ENCODE measurements at regions not wholly inside any gene's neighbourhood (a gene's known extent, or its start where the extent isn't known, plus 50 kb on each side); places are given as distances from the start of the nearest gene placed in this dataset.

- Histone ChIP-seq H3K4me3 (ENCODE audit: low read depth, low read length) (no peak overlapping the region), H3K9ac (ENCODE audit: low read length) (no peak overlapping the region), H3K9me3 (ENCODE audit: insufficient read depth, low read depth, low read length) (no peaks in the 10 kb centered on the region), H3K14ac (ENCODE audit: low read length) (no peak overlapping the region), H3K18ac (ENCODE audit: low read length) (no peak overlapping the region), H3K23ac (ENCODE audit: low read length) (no peak overlapping the region), H4K91ac (ENCODE audit: low read depth, low read length) (no peak overlapping the region), H3K79me1 (ENCODE audit: low read length) (no peaks in the 10 kb centered on the region), H3K36me3 (ENCODE audit: control insufficient read depth in 1 of 2, insufficient read depth in 2 of 2, low read length in 2 of 2) (no peaks in the 10 kb centered on the region), H4K12ac (ENCODE audit: low read depth, low read length) (no peak overlapping the region), H4K8ac (ENCODE audit: low read depth, low read length) (no peak overlapping the region), H2BK120ac (ENCODE audit: insufficient read depth, low read length, poor library complexity) (no peak overlapping the region), H2BK12ac (ENCODE audit: low read length) (no peak overlapping the region), H3K4me2 (ENCODE audit: low read length) (no peak overlapping the region), H3K4ac (ENCODE audit: low read depth, low read length) (no peak overlapping the region), H3K79me2 (ENCODE audit: control insufficient read depth, insufficient read depth, low read length, poor library complexity) (no peaks in the 10 kb centered on the region), H2BK5ac (ENCODE audit: low read depth, low read length, poor library complexity) (no peak overlapping the region), H3K4me1 (ENCODE audit: control insufficient read depth in 1 of 2, insufficient read depth in 2 of 2, low read length in 2 of 2) (no peaks in the 10 kb centered on the region), H3K27ac (ENCODE audit: low read depth, low read length) (no peak overlapping the region), H3K27me3 (ENCODE audit: insufficient read depth, low read length) (no peaks in the 10 kb centered on the region), H2AK5ac (ENCODE audit: low read length) (no peak overlapping the region), H2AFZ (ENCODE audit: insufficient read depth, low read length, poor library complexity) (no peak overlapping the region)
- no peak for DNase-seq
These were observed 1394.1 kb downstream of the PCDH9 start for GRCh38 chr13:65836066-65836465.

- H3K23ac ChIP-seq (ENCODE audit: low read length), result no peak overlapping the region
- no peak overlapping the region for H3K14ac ChIP-seq (ENCODE audit: low read length)
- H2AK5ac ChIP-seq (ENCODE audit: low read length), result no peak overlapping the region
- no peak overlapping the region for H3K4me2 ChIP-seq (ENCODE audit: low read length)
- no peak overlapping the region for H2BK5ac ChIP-seq (ENCODE audit: low read depth, low read length, poor library complexity)
- no peak overlapping the region for H4K8ac ChIP-seq (ENCODE audit: low read depth, low read length)
- H2BK120ac ChIP-seq (ENCODE audit: insufficient read depth, low read length, poor library complexity), result no peak overlapping the region
- no peak for DNase-seq
- H3K79me1 ChIP-seq (ENCODE audit: low read length), result no peaks in the 10 kb centered on the region
- no peak overlapping the region for H3K27ac ChIP-seq (ENCODE audit: low read depth, low read length)
- H3K4me3 ChIP-seq (ENCODE audit: low read depth, low read length), result no peak overlapping the region
- H3K9ac ChIP-seq (ENCODE audit: low read length), result no peak overlapping the region
- H2BK12ac ChIP-seq (ENCODE audit: low read length), result no peak overlapping the region
- no peak overlapping the region for H4K12ac ChIP-seq (ENCODE audit: low read depth, low read length)
- no peaks in the 10 kb centered on the region for H3K4me1 ChIP-seq (ENCODE audit: control insufficient read depth in 1 of 2, insufficient read depth in 2 of 2, low read length in 2 of 2)
- no peak overlapping the region for H2AFZ ChIP-seq (ENCODE audit: insufficient read depth, low read length, poor library complexity)
- no peaks in the 10 kb centered on the region for H3K9me3 ChIP-seq (ENCODE audit: insufficient read depth, low read depth, low read length)
- H3K27me3 ChIP-seq (ENCODE audit: insufficient read depth, low read length), result no peaks in the 10 kb centered on the region
- no peak overlapping the region for H4K91ac ChIP-seq (ENCODE audit: low read depth, low read length)
- no peak overlapping the region for H3K4ac ChIP-seq (ENCODE audit: low read depth, low read length)
- no CpG with 5 or more reads among the region's 2 CpGs for WGBS (ENCODE audit: extremely low coverage, insufficient coverage, insufficient read length)
- no peaks in the 10 kb centered on the region for H3K79me2 ChIP-seq (ENCODE audit: control insufficient read depth, insufficient read depth, low read length, poor library complexity)
- H3K36me3 ChIP-seq (ENCODE audit: control insufficient read depth in 1 of 2, insufficient read depth in 2 of 2, low read length in 2 of 2), result no peaks in the 10 kb centered on the region
- H3K18ac ChIP-seq (ENCODE audit: low read length), result no peak overlapping the region
These were observed 1395.2 kb downstream of the PCDH9 start for GRCh38 chr13:65834897-65835296.

DNA sequence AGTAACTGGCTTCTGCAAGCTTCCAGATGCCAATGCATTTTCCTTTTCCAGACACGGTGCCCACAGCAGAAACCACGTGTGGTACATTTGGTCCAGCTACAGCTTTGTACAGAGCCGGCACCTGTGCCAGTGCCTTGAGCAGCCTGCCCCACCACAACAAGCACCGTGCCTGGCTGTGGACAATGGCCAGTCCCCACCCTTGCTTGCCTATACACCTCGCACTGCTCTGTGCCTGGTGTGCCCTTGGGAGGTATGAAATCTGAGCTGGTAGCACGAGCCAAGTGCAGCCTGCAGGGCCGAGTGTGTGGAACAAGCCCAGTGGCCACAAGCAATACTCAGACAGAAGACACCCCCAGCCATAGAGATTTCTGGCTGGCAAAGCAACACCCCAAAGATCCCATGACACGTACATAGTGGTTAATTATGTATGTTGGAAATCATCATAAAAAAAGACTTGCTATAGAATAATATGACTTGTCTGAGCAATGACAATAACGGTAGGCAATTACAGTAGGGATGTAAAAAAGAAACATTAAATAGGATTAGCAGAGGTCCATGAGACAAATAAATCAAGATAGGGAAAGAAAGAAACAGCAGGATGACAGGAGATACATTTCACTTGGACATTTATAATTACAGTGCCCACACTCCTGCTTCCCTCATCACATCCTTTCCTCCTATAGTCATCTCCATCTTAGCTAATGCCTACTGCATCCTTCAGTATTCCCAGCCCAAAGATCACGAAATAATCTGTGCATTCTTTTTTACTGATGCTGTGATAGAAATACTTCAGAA lies 1399.5 kb downstream of the PCDH9 start:
- Histone ChIP-seq H2AK5ac (ENCODE audit: low read length) (no peak overlapping the region), H3K4me3 (ENCODE audit: low read depth, low read length) (no peak overlapping the region), H4K91ac (ENCODE audit: low read depth, low read length) (no peak overlapping the region), H2BK5ac (ENCODE audit: low read depth, low read length, poor library complexity) (no peak overlapping the region), H3K27ac (ENCODE audit: low read depth, low read length) (no peak overlapping the region), H3K79me1 (ENCODE audit: low read length) (no peaks in the 10 kb centered on the region), H2BK120ac (ENCODE audit: insufficient read depth, low read length, poor library complexity) (no peak overlapping the region), H3K36me3 (ENCODE audit: control insufficient read depth in 1 of 2, insufficient read depth in 2 of 2, low read length in 2 of 2) (no peaks in the 10 kb centered on the region), H2AFZ (ENCODE audit: insufficient read depth, low read length, poor library complexity) (no peak overlapping the region), H3K4me1 (ENCODE audit: control insufficient read depth in 1 of 2, insufficient read depth in 2 of 2, low read length in 2 of 2) (no peaks in the 10 kb centered on the region), H3K9ac (ENCODE audit: low read length) (no peak overlapping the region), H3K9me3 (ENCODE audit: insufficient read depth, low read depth, low read length) (no peaks in the 10 kb centered on the region), H4K12ac (ENCODE audit: low read depth, low read length) (no peak overlapping the region), H3K79me2 (ENCODE audit: control insufficient read depth, insufficient read depth, low read length, poor library complexity) (no peaks in the 10 kb centered on the region), H3K4ac (ENCODE audit: low read depth, low read length) (no peak overlapping the region), H4K8ac (ENCODE audit: low read depth, low read length) (no peak overlapping the region), H3K18ac (ENCODE audit: low read length) (no peak overlapping the region), H3K23ac (ENCODE audit: low read length) (no peak overlapping the region), H3K14ac (ENCODE audit: low read length) (no peak overlapping the region), H3K4me2 (ENCODE audit: low read length) (no peak overlapping the region), H2BK12ac (ENCODE audit: low read length) (no peak overlapping the region), H3K27me3 (ENCODE audit: insufficient read depth, low read length) (no peaks in the 10 kb centered on the region)
- no peak for DNase-seq
- no CpG with 5 or more reads among the region's 10 CpGs for WGBS (ENCODE audit: extremely low coverage, insufficient coverage, insufficient read length)

- Histone ChIP-seq H2AFZ (ENCODE audit: insufficient read depth, low read length, poor library complexity) (no peak overlapping the region), H3K27ac (ENCODE audit: low read depth, low read length) (no peak overlapping the region), H3K9me3 (ENCODE audit: insufficient read depth, low read depth, low read length) (no peaks in the 10 kb centered on the region), H3K23ac (ENCODE audit: low read length) (no peak overlapping the region), H3K4me3 (ENCODE audit: low read depth, low read length) (peak overlapping the region; percentile 4), H4K91ac (ENCODE audit: low read depth, low read length) (no peak overlapping the region), H2BK12ac (ENCODE audit: low read length) (no peak overlapping the region), H4K8ac (ENCODE audit: low read depth, low read length) (no peak overlapping the region), H2BK5ac (ENCODE audit: low read depth, low read length, poor library complexity) (no peak overlapping the region), H3K4me2 (ENCODE audit: low read length) (no peak overlapping the region), H3K27me3 (ENCODE audit: insufficient read depth, low read length) (no peaks in the 10 kb centered on the region), H2AK5ac (ENCODE audit: low read length) (no peak overlapping the region), H3K14ac (ENCODE audit: low read length) (no peak overlapping the region), H3K79me1 (ENCODE audit: low read length) (no peaks in the 10 kb centered on the region), H2BK120ac (ENCODE audit: insufficient read depth, low read length, poor library complexity) (no peak overlapping the region), H3K9ac (ENCODE audit: low read length) (no peak overlapping the region), H3K4me1 (ENCODE audit: control insufficient read depth in 1 of 2, insufficient read depth in 2 of 2, low read length in 2 of 2) (no peaks in the 10 kb centered on the region), H3K79me2 (ENCODE audit: control insufficient read depth, insufficient read depth, low read length, poor library complexity) (no peaks in the 10 kb centered on the region), H3K4ac (ENCODE audit: low read depth, low read length) (no peak overlapping the region), H3K36me3 (ENCODE audit: control insufficient read depth in 1 of 2, insufficient read depth in 2 of 2, low read length in 2 of 2) (no peaks in the 10 kb centered on the region), H4K12ac (ENCODE audit: low read depth, low read length) (no peak overlapping the region), H3K18ac (ENCODE audit: low read length) (no peak overlapping the region)
- no peak for DNase-seq
- no CpG with 5 or more reads among the region's 16 CpGs for WGBS (ENCODE audit: extremely low coverage, insufficient coverage, insufficient read length)
These were observed 1400.7 kb downstream of the PCDH9 start for GRCh38 chr13:65829241-65830008.
